ENCODE measurements at regions not wholly inside any gene's neighbourhood (a gene's known extent, or its start where the extent isn't known, plus 50 kb on each side); places are given as distances from the start of the nearest gene placed in this dataset.

DNA sequence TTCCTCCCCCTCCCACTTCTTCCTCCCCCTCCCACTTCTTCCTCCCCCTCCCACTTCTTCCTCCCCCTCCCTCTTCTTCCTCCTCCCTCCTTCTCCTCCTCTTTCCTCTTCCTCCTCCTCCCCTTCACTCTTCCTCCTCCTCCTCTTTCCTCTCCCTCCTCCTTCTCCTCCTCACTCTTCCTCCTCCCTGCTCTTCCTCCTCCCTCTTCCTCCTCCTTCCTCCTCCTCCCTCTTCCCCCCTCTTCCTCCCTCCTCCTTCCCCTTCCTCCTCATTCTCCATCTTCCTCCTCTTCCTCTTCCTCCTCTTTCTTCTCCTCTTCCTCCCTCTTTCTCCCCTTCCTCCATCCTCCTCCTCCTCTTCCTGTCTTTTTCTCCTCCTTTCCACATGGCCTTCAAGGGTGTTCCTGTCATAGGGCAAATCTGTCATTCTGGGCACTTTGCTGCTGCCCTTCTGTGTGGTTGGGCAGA is 111.4 kb downstream of the PHETA1 start:
- H3K9ac ChIP-seq (ENCODE audit: low read depth in 1 of 2, low read length in 2 of 2), result no peak overlapping the region
- no peak for TF ChIP-seq ATF3 (IDR thresholded peaks at IDR 0.05)
- TF ChIP-seq TAF1 (conservative IDR thresholded peaks at IDR 0.05), result no peak
- TF ChIP-seq, protein P1, sequence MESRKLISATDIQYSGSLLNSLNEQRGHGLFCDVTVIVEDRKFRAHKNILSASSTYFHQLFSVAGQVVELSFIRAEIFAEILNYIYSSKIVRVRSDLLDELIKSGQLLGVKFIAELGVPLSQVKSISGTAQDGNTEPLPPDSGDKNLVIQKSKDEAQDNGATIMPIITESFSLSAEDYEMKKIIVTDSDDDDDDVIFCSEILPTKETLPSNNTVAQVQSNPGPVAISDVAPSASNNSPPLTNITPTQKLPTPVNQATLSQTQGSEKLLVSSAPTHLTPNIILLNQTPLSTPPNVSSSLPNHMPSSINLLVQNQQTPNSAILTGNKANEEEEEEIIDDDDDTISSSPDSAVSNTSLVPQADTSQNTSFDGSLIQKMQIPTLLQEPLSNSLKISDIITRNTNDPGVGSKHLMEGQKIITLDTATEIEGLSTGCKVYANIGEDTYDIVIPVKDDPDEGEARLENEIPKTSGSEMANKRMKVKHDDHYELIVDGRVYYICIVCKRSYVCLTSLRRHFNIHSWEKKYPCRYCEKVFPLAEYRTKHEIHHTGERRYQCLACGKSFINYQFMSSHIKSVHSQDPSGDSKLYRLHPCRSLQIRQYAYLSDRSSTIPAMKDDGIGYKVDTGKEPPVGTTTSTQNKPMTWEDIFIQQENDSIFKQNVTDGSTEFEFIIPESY (IDR thresholded peaks at IDR 0.05), result no peak
- TF ChIP-seq MAX (IDR thresholded peaks at IDR 0.05), result no peak
- no peak for TF ChIP-seq RAD21 (IDR thresholded peaks at IDR 0.05)
- TF ChIP-seq FOXA2 (IDR thresholded peaks at IDR 0.05), result no peak
- TF ChIP-seq FOXA1 (IDR thresholded peaks at IDR 0.05), result no peak
- TF ChIP-seq, protein P2, sequence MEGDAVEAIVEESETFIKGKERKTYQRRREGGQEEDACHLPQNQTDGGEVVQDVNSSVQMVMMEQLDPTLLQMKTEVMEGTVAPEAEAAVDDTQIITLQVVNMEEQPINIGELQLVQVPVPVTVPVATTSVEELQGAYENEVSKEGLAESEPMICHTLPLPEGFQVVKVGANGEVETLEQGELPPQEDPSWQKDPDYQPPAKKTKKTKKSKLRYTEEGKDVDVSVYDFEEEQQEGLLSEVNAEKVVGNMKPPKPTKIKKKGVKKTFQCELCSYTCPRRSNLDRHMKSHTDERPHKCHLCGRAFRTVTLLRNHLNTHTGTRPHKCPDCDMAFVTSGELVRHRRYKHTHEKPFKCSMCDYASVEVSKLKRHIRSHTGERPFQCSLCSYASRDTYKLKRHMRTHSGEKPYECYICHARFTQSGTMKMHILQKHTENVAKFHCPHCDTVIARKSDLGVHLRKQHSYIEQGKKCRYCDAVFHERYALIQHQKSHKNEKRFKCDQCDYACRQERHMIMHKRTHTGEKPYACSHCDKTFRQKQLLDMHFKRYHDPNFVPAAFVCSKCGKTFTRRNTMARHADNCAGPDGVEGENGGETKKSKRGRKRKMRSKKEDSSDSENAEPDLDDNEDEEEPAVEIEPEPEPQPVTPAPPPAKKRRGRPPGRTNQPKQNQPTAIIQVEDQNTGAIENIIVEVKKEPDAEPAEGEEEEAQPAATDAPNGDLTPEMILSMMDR (IDR thresholded peaks at IDR 0.05; ENCODE audit: low read depth, low read length, missing input control), result no peak
- no peak for TF ChIP-seq JUND (IDR thresholded peaks at IDR 0.05)
- TF ChIP-seq HNF4G (IDR thresholded peaks at IDR 0.05), result no peak
- no peak for TF ChIP-seq GABPA (IDR thresholded peaks at IDR 0.05 in 1 of 2, conservative IDR thresholded peaks at IDR 0.05 in 1 of 2)
- TF ChIP-seq, protein P3, sequence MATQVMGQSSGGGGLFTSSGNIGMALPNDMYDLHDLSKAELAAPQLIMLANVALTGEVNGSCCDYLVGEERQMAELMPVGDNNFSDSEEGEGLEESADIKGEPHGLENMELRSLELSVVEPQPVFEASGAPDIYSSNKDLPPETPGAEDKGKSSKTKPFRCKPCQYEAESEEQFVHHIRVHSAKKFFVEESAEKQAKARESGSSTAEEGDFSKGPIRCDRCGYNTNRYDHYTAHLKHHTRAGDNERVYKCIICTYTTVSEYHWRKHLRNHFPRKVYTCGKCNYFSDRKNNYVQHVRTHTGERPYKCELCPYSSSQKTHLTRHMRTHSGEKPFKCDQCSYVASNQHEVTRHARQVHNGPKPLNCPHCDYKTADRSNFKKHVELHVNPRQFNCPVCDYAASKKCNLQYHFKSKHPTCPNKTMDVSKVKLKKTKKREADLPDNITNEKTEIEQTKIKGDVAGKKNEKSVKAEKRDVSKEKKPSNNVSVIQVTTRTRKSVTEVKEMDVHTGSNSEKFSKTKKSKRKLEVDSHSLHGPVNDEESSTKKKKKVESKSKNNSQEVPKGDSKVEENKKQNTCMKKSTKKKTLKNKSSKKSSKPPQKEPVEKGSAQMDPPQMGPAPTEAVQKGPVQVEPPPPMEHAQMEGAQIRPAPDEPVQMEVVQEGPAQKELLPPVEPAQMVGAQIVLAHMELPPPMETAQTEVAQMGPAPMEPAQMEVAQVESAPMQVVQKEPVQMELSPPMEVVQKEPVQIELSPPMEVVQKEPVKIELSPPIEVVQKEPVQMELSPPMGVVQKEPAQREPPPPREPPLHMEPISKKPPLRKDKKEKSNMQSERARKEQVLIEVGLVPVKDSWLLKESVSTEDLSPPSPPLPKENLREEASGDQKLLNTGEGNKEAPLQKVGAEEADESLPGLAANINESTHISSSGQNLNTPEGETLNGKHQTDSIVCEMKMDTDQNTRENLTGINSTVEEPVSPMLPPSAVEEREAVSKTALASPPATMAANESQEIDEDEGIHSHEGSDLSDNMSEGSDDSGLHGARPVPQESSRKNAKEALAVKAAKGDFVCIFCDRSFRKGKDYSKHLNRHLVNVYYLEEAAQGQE (IDR thresholded peaks at IDR 0.05), result no peak
- TF ChIP-seq HNF4A (conservative IDR thresholded peaks at IDR 0.05), result no peak
- TF ChIP-seq SP1 (IDR thresholded peaks at IDR 0.05), result no peak
- TF ChIP-seq YY1 (IDR thresholded peaks at IDR 0.05), result no peak
- no peak for TF ChIP-seq EGR1 (IDR thresholded peaks at IDR 0.05; ENCODE audit: low read depth in 2 of 2)
- no peak for TF ChIP-seq NR2F2 (IDR thresholded peaks at IDR 0.05)
- no peak for TF ChIP-seq RXRA (IDR thresholded peaks at IDR 0.05)
- H3K9me3 ChIP-seq (ENCODE audit: control insufficient read depth in 4 of 4, low read length in 3 of 4), result no peaks in the 10 kb centered on the region
- no peak for DNase-seq (ENCODE audit: low spot score)
- no peaks in the 10 kb centered on the region for H3K4me1 ChIP-seq (ENCODE audit: control insufficient read depth in 4 of 4, insufficient read depth in 4 of 4, low read length in 3 of 4)
- H3K27ac ChIP-seq (ENCODE audit: low read depth in 1 of 2, low read length in 2 of 2), result no peak overlapping the region
- H3K27me3 ChIP-seq (ENCODE audit: control insufficient read depth in 4 of 4, insufficient read depth in 4 of 4, low read length in 3 of 4), result no peaks in the 10 kb centered on the region
- peaks cover 0 to 12% (median 5%) of the 10 kb centered on the region in 4 donors for H3K36me3 ChIP-seq (ENCODE audit: control insufficient read depth in 4 of 4, insufficient read depth in 3 of 4, low read depth in 1 of 4, low read length in 3 of 4)
- no peak overlapping the region for H3K4me3 ChIP-seq (ENCODE audit: low read depth in 1 of 3, low read length in 3 of 3)
